NCI-H2196 treated with DMSO at 0.1 percent for 48 hours (cell line): ENCODE measurements at regions not wholly inside any gene's neighbourhood (a gene's known extent, or its start where the extent isn't known, plus 50 kb on each side); places are given as distances from the start of the nearest gene placed in this dataset.

ENCODE experiments used
- DNase-seq: peaks from one replicate; lab custom pipeline; 2025; ENCODE audit not compliant: unreplicated experiment; lab: John Stamatoyannopoulos, UW

DNA sequence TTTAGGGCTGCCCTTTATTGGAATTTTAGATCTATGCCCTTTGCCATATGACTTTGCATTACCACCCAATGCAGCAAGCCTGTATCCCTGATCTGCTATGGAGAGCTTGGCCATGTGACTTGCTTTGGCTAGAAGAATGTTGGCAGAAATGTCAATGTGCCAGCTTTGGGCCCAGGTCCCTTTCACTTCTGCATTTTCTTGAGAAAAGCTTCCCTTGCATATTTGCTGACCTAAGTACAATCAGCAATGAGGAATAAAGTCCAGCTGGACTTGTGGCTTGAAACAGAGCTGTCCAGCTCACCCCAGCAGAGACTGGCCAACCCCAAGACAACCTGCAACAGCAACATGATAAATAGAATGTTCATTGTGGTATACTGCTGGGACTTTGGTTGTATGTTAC is 135.9 kb downstream of the PAH start:
- no peak for DNase-seq

DNA sequence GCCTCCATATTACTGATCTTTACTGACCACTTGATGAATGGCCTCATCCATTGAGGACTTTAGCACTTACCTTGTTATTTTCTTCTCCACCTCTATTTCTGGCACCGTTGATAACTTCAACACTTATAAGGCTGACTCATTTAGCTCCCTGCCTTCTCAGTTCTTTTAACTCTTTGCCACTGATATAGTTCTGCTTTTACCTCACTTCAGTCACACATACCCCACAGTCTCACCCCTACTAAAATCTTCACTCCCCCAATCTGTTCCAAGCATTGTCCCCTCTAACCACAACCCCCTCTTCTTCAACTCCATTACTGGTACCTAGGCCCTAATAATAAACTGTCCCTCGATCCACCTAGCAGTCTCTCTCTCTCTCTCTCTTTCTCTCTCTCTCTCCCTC is 141.0 kb downstream of the PAH start:
- no peak for DNase-seq

DNA sequence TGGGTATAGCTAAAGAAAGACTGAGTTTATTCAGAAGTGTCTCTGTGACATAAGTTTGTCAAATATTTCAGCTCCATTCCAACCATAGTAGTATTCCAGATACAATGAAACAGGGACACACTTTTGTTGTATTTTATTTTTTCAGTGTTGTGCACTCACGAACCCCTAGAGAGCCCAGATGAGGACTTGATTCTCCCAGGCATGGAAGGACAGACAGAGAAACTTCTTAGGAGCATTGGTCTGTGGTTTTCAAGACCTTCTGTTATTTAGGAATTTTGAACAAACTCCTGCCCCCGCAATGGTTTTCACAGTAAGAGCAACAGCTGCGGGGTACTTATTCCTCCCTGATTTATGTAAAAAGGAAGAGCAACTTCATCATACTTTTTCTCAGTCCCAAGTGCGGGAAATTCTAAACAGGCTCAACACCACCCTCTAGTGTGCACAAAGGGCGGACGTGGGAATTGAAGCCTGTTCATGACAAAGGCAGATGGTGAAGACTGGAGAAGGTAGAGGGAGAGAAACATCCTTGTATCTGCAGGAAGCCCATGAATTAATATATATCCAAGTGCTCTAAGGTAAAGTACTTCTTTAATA is 147.6 kb downstream of the PAH start:
- DNase-seq: peak; percentile 2

DNA sequence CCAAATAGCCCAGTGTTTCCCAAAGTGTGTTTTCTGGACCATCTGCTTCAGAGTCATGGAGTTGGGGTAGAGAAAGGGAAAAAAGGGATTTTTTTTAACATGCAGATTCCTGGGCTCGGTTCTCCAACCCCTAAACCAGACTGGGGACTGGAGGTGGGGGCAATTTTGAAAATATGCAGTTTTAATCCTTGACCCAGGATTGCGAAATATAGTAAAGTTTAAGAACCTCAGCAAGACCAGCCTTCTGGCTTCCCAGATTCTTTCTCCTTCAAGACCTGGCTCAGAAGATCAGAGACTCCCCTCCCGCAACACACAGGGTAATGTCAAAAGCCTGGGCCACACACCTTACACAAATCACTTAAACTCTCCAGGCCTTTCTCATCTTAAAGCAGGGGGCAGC is 150.1 kb downstream of the PAH start:
- DNase-seq: no peak

DNA sequence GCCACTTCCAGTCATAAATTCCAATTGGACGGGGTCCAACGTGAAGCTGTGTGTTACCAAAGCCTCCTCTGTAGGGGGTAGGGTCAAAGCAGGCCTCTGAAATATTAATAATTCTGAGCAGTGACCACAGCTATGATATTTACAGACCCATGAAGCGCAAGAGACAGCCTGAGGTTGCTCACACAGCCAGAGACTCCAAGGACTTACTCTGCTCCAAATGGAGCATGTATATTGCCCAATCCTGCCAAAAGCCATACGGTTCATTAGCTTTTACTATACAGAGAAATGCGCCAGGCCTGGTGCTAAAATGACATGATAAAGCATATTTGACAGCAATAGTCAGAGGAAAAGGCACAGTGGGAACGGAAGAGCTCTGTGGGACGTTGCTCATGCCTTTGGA is 151.3 kb downstream of the PAH start:
- no peak for DNase-seq

DNA sequence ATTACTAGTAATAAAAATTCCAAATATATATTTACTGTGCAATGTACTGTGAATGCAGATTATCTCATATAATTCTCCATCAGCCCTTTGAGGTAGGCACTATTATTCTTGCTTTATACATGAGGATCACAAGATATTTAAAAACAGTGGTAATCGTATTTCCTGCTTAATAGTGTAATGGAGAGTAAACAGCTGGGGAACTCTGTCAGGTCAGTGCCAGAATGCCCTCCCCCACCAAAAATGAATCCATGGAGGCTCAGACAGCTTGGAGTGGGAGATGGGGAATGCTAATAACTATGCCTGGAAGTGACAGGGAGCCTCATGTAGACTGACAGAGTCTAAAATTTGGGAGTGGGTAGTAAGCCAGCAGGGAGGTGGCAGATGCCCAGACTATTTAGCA is 153.6 kb downstream of the PAH start:
- DNase-seq: no peak

DNA sequence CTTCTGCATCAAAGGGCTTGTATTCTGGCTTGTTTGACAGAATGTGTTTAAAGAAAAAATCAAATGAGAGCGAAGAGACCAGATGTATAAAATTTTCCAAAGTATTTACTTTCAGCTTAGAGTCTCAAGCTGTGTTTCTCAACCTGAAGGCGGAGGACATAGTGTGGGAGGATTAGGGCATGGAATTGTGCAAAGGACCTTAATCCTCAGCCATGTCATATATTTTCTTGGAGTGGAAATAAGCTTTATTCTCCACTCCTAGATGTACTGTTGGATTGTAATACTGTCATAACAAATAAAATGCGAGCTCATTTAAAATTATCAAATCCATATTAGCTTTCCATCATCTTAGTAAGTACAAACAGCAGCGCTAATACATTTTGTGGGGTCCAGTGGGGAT is 154.0 kb downstream of the PAH start:
- DNase-seq: no peak

DNA sequence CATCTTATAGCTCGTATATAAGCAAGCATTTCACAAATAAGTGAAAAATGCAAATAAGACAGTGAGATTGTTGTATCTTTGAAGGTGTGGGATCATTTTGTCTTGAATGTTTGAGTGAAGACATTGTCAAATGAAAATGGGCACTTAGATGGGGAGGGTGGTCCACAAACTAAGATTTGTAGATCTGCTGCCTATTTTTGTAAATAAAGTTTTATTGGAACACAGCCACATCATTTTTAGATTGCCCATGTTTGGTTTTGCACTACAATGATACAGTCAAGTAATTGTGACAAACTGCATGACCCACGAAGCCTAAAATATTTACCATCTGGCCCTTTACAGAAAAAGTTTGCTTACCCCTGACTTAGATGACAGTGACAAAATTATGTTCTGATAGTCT is 156.7 kb downstream of the PAH start:
- no peak for DNase-seq

DNA sequence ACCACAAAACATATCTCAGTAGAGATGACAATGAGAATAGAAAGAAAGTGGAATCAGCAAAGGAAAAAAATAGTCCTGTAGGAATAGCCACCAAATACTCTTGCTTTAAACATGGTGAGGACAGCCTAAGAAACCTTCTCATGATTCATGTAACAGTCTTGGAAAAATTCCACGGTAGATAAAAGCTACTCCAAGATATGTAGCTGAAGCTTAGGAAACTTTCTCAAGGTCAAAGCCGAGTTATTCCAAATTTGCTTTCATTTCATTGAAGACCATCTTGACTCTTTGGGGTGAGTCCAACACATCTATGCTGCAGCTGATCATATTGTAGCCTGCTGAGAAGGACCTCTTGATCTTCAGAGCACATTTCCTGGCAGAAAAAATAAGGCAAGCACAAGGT is 157.6 kb downstream of the PAH start:
- DNase-seq: no peak

DNA sequence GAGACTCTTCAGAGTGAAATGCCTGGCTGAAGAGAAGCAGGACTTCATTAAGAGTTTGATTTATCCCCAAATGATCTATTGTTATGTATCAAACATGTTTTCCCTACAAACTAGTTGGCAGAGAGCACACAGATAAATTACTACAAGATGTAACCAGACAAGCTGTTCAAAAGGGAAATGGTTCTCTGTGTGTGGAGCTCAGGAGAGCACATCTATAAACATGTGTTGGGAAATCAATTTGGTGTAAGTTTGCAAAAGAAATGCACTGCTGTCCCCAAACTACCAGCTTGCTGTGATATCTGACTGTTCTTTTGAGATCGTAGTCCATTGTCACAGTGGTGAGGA is 159.2 kb downstream of the PAH start:
- DNase-seq: no peak

DNA sequence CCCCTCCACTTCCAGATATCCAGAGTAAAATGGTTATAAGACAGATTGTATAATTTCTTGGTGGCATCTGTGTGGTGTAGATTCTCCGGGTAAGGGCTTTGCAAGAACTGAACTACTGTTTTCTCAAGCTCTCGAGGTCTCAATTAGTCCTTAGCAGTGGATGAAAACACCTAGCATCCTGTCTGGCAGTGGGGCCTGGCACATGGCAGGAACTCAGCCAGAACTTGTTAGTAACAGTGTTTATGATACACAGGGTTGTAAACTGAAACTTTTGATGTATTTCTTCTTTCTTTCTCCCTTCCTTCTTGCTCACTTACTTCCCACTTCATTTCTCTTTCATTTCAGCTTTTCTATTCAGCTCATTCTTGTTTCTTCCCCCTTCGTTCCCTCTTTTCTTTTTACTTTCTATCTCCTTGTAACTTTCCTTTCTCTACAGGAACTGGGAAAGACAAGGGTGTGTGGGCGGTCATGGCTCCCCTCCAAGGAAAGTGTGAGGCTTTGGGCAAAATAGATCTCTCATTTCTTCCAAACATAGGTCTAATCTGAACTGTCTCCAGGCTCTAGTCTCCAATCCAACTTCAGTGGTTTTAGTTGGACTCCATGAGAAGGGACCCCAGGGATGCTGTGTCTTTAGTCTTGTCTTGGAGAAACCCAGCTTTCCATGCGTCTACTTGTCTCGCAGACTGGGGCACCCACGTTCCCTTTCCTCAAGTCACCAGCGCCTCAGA is 159.7 kb downstream of the PAH start:
- no peak for DNase-seq

DNA sequence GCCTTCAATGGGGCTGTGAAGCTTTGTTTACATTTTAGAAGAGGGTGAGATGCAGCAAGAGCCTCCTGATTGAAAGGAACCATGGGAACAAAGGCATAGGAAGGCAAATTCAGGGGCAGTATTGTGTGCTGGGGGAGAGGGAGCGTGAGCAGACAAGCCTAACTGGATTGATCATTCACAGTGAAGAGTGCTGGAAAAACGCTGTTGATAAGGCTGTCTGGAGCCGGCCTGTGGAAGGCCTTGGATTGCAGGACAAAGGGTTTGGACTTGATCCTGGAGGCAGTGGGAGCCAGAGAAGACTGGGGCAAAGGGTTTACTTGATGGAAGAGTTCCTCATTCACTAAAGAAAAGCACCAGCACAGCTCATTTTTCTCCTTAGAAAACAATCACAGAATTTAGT is 160.5 kb downstream of the PAH start:
- DNase-seq: no peak

DNA sequence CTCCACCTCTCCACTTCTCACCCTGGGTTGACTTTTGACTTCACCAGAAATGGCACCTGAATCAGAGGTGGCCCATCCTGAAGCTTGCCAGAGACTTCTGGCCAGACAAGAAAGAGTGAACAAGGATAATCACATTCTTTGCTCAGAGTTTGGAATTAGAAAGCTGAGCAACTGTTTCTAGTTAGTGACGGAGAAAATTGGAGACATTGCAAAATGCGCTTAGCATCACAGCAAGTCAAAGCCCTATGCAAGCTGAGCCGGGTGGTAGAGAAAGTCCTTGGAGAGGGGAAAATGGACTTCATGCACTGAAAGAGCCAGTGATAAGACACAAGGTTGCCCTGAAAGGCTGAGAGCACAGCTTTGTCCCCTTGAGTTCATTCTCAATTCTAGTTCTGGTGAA is 161.8 kb downstream of the PAH start:
- no peak for DNase-seq

DNA sequence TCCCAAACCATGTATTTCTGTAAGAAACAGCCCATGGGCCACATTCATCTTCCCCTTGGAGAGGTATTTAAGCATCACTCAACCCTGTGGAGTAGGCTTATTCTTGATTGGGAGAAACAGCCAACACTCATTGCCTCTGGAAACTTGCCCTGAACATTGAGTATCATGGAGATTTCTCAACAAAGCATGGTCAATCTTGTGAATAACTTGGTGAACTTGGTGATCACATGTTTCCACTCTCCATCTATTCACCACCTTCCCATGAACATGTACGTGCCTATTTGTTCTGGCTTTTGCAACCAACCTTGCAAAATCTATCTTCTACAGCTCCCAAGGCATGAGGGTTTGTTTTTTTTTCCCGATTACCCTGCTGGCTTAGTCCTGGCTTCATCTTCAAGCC is 163.2 kb downstream of the PAH start:
- DNase-seq: no peak

DNA sequence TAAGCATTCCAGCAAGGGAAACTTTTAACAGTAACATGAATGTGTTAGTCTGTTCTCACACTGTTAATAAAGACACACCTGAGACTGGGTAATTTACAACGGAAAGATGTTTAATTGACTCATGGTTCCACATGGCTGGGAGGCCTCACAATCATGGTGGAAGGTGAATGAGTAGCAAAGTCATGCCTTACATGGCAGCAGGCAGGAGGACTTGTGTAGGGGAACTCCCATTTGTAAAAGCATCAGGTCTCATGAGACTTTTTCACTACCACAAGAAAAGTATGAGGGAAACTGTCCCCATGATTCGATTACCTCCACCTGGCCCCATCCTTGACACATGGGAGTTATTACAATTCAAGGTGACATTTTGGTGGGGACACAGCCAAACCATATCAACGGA is 168.3 kb downstream of the PAH start:
- no peak for DNase-seq

DNA sequence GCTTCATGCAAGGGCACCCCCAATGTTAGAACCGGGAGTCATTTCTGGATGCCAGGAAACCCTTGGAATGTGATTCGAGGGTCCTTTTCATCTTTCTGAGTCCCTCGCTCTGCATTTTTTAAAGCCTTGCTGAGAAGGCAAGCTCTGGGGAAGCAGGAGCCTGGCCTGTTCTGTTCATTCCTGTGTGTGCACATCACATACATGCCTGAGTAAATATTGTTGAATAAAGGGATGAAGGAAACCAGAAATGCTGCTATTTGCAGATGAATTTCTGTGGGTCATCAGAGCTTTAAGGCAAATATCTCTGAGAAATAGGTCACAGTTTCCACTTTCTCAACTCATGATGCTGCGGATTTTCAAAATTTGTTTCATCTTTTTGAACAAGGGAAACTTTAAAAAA is 170.1 kb downstream of the PAH start:
- no peak for DNase-seq

DNA sequence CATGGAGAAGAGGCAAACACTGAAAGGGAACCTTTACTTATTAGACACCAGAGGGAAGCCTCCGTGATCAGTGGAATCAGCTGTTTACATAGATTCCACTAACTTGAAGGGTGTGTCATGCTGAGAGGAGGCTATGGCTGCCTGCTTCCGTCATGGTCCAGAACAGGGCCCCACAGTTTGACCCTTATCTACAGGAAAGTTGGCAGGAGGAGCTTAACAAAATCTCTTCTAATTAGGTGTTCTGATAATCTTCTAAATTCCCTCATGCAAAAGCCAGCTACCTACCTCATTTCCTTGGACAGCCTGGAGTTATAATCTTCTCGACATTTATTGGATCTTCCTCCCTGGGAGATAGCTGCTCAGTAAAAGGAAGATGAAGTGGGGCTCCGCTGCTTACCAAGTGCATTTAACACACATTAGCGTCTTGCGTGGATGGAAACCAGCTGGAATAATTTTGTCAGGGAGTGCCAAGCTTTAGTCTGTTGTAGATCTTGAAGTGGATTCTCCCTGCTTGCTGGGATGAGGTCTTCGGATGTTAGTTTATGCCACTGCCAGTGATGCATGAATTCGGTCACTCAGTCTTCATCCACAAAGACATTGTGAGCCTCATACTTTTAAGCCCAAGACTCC is 171.0 kb downstream of the PAH start:
- no peak for DNase-seq

DNA sequence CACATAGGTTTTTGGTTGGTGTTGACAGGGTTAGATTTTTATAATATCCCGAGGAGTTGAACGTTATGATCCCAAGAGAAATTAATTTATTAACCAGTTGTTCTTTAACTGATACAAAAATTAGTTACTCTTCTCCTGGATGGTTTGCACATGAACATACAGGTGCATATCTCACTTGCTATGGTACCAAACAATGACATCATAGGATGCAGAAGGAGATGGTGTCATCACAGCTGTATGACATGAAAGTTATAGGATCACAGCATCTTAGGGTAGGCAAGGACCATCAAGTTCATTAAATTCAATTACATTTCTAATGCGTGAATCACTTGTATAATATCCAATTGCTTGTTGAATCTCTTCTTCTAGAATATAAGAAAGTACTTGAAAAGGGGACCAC is 175.8 kb downstream of the PAH start:
- no peak for DNase-seq

DNA sequence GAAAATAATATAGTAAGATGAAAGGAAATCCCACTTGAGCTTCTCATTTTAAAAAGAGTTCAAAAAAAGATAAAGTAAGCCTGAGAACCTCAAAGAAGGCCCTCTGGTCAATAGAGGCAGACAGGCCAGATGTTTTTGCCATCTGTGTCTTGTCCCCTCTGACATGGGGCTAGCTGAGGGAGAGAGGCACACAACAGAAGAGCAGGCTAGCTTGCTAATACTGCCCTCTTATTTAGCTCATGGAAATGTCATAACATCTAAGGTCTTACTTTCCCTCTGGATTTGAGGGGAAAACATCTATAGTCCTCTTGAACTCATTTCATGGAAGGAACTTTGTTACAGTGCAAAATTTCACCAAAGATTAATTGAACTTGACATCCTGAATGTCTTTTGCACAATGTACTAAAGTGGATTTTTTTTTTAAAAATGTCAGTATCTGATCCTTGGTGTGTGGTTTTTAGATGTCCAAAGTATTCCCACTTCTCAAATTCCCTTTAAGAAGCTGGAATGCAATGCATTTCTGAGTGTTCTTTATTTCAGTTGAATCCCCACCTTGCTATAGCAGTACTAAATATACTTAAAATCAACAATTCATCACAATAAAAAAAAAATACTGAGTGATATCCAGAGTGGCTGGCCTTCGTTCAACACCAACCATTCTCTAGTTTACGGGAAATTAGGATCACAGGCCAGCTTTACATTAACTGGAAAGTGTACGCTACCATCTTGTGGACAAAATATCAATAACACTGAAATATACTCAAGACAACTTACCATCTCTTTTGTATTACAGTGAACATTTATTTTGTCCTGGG is 176.7 kb downstream of the PAH start:
- DNase-seq: no peak

DNA sequence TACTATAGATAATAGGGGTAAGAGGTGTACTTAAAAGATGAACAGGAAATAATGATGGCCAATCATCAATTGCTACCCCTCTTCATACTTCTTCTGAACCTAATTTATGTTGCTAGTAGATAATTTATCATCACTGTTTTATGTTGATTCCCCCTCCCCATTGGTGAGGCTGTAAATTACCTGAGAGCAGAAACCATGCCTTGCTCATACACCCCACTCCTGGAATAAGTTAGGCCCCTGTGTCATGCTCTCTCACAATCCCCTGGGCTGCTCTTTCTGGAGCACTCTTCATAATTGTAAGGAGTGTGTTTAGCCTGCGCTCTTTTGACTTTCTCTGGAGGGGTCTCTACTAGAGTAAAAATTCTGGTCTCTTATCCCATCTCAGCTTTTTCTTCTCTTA is 180.7 kb downstream of the PAH start:
- DNase-seq: no peak

DNA sequence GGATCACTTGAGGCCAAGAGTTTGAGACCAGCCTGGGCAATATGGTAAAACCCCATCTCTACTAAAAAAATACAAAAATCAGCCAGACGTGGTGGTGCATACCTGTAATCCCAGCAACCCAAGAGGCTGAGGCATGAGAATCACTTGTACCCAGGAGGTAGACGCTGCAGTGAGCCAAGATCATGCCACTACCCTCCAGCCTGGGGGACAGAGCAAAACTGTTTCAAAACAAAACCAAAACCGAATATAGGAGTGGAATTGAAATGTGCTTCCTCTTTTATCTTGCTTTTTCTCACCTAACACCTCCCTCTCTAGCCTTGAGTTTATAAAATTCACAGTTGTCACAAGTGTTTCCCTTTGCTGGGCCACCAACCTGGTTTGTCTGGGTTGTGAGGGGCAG is 181.9 kb downstream of the PAH start:
- no peak for DNase-seq

DNA sequence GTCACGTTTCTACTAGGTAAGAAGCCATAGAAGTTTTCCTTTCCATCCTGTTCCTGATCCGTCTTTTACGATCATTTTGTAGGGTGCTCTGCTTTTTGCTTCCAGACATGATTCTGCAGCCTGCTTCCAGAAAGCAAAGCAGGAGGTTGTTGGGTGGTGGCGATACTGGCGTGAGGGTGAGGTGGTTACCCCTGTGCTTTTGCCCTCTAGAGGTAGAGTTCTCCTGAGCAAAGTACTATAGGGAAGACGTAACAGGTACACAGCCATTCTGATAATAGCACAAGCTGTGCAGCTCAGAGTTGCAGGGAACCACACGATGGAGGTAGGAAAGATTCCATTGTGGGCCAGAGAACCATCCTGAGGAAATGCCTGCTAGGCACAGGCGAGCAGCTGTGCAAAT is 186.0 kb downstream of the PAH start:
- DNase-seq: no peak
